ENCODE measurements at regions not wholly inside any gene's neighbourhood (a gene's known extent, or its start where the extent isn't known, plus 50 kb on each side); places are given as distances from the start of the nearest gene placed in this dataset.

GRCh38 chr4:123588631-123589241 is 192.1 kb downstream of the SPRY1 start:
- H3K79me2 ChIP-seq (ENCODE audit: control insufficient read depth, low read length), result no peaks in the 10 kb centered on the region
- no peaks in the 10 kb centered on the region for H3F3A ChIP-seq (ENCODE audit: control insufficient read depth, insufficient read depth)
- no peaks in the 10 kb centered on the region for H3K36me3 ChIP-seq (ENCODE audit: control insufficient read depth, low read length)
- no peaks in the 10 kb centered on the region for H3K4me1 ChIP-seq (ENCODE audit: control insufficient read depth, low read length)
- no peaks in the 10 kb centered on the region for H3K9me2 ChIP-seq (replicated peaks; ENCODE audit: control insufficient read depth, low read length)
- peaks cover under 1% of the 10 kb centered on the region; the same call in 1 of the 2 replicates for H3K27me3 ChIP-seq (ENCODE audit: control insufficient read depth, low read length)
- no peaks in the 10 kb centered on the region for H3K9me3 ChIP-seq (ENCODE audit: control insufficient read depth, insufficient read depth, low read length)
- H3K4me2 ChIP-seq (ENCODE audit: low read length), result no peak overlapping the region
- no peak overlapping the region for H3K27ac ChIP-seq (ENCODE audit: low read depth, low read length)
- no peak for TF ChIP-seq EZH2phosphoT487 (IDR thresholded peaks at IDR 0.05; ENCODE audit: borderline replicate concordance, low read length)
- no peaks in the 10 kb centered on the region for H4K20me1 ChIP-seq (ENCODE audit: control insufficient read depth, insufficient read depth, low read depth, low read length)
- no peak overlapping the region for H3K4me3 ChIP-seq (ENCODE audit: low read length)

GRCh38 chr4:123589301-123589700 is 192.7 kb downstream of the SPRY1 start:
- Histone ChIP-seq H3K36me3 (ENCODE audit: control insufficient read depth, low read length) (no peaks in the 10 kb centered on the region), H3K4me1 (ENCODE audit: control insufficient read depth, low read length) (no peaks in the 10 kb centered on the region), H3F3A (ENCODE audit: control insufficient read depth, insufficient read depth) (no peaks in the 10 kb centered on the region), H3K9me2 (replicated peaks; ENCODE audit: control insufficient read depth, low read length) (no peaks in the 10 kb centered on the region), H3K4me3 (ENCODE audit: low read length) (no peak overlapping the region), H3K9me3 (ENCODE audit: control insufficient read depth, insufficient read depth, low read length) (no peaks in the 10 kb centered on the region), H3K27me3 (ENCODE audit: control insufficient read depth, low read length) (peaks cover 3% of the 10 kb centered on the region; the same call in 1 of the 2 replicates), H3K4me2 (ENCODE audit: low read length) (no peak overlapping the region), H4K20me1 (ENCODE audit: control insufficient read depth, insufficient read depth, low read depth, low read length) (no peaks in the 10 kb centered on the region), H3K79me2 (ENCODE audit: control insufficient read depth, low read length) (no peaks in the 10 kb centered on the region), H3K27ac (ENCODE audit: low read depth, low read length) (no peak overlapping the region)
- TF ChIP-seq CTCF (IDR thresholded peaks at IDR 0.05; ENCODE audit: low read depth, low read length, poor library complexity, severe bottlenecking) (no peak), EZH2phosphoT487 (IDR thresholded peaks at IDR 0.05; ENCODE audit: borderline replicate concordance, low read length) (no peak)

DNA sequence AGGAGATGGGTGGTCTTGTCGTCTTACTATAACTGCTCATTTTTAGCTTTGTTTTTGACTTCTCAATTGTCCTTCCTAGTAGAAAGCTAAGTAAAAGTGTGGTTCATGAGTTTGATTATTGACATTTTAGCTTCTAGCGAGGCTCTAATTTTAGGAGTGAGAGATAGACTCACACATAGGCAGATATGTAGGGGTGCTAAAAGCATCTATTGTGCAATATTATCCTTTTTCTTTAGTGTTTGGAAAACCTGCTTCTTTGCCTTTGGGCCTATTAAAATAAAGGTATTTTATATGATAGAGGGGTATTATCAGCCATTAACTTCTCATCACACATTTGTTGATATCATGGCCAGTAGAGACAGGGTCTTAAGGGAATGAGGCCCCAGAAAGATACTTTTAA is 195.3 kb downstream of the SPRY1 start:
- Histone ChIP-seq H3K27ac (ENCODE audit: low read depth, low read length) (no peak overlapping the region), H3F3A (ENCODE audit: control insufficient read depth, insufficient read depth) (no peaks in the 10 kb centered on the region), H3K4me2 (ENCODE audit: low read length) (no peak overlapping the region), H3K4me3 (ENCODE audit: low read length) (no peak overlapping the region), H3K79me2 (ENCODE audit: control insufficient read depth, low read length) (no peaks in the 10 kb centered on the region), H3K36me3 (ENCODE audit: control insufficient read depth, low read length) (no peaks in the 10 kb centered on the region), H3K9me3 (ENCODE audit: control insufficient read depth, insufficient read depth, low read length) (no peaks in the 10 kb centered on the region), H4K20me1 (ENCODE audit: control insufficient read depth, insufficient read depth, low read depth, low read length) (no peaks in the 10 kb centered on the region), H3K27me3 (ENCODE audit: control insufficient read depth, low read length) (peaks cover 3% of the 10 kb centered on the region; the same call in 1 of the 2 replicates), H3K9me2 (replicated peaks; ENCODE audit: control insufficient read depth, low read length) (no peaks in the 10 kb centered on the region), H3K4me1 (ENCODE audit: control insufficient read depth, low read length) (no peaks in the 10 kb centered on the region)
- no peak for TF ChIP-seq CTCF (IDR thresholded peaks at IDR 0.05; ENCODE audit: low read depth, low read length, poor library complexity, severe bottlenecking)
- no peak for TF ChIP-seq EZH2phosphoT487 (IDR thresholded peaks at IDR 0.05; ENCODE audit: borderline replicate concordance, low read length)

DNA sequence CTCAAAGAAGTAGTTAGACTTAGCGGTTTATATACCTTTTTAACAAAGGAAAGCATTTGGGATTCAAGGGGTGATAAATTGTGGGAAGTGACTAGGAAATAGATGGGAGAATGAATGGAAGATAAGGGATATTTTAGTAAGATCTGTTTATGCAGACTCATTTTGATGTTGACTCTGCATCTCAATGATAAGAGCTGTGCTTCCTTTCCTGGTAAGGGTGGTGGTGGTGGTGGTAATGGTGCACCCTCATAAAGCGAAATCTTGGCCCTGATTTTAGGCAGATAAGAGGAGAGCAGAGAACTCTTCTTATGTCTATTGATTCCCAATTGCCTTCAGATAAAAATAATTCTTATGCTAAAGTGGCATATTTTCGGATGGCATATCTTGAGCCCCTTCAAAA is 197.1 kb downstream of the SPRY1 start:
- Histone ChIP-seq H3K27ac (ENCODE audit: low read depth, low read length) (no peak overlapping the region), H4K20me1 (ENCODE audit: control insufficient read depth, insufficient read depth, low read depth, low read length) (no peaks in the 10 kb centered on the region), H3K4me1 (ENCODE audit: control insufficient read depth, low read length) (no peaks in the 10 kb centered on the region), H3K27me3 (ENCODE audit: control insufficient read depth, low read length) (peaks cover 10% of the 10 kb centered on the region; the same call in 1 of the 2 replicates), H3K9me2 (replicated peaks; ENCODE audit: control insufficient read depth, low read length) (no peaks in the 10 kb centered on the region), H3K9me3 (ENCODE audit: control insufficient read depth, insufficient read depth, low read length) (no peaks in the 10 kb centered on the region), H3K4me3 (ENCODE audit: low read length) (no peak overlapping the region), H3K79me2 (ENCODE audit: control insufficient read depth, low read length) (no peaks in the 10 kb centered on the region), H3K36me3 (ENCODE audit: control insufficient read depth, low read length) (no peaks in the 10 kb centered on the region), H3K4me2 (ENCODE audit: low read length) (no peak overlapping the region), H3F3A (ENCODE audit: control insufficient read depth, insufficient read depth) (no peaks in the 10 kb centered on the region)
- no peak for TF ChIP-seq CTCF (IDR thresholded peaks at IDR 0.05; ENCODE audit: low read depth, low read length, poor library complexity, severe bottlenecking)
- TF ChIP-seq EZH2phosphoT487 (IDR thresholded peaks at IDR 0.05; ENCODE audit: borderline replicate concordance, low read length), result no peak

All from DOHH2 (cell line).